Prostate gland (tissue), 2 donors: ENCODE measurements at regions not wholly inside any gene's neighbourhood (a gene's known extent, or its start where the extent isn't known, plus 50 kb on each side); places are given as distances from the start of the nearest gene placed in this dataset.

Source experiments
- POLR2A ChIP-seq: fragments of 450-650 bp; IDR thresholded peaks from one replicate; pipeline ENCODE4 v1.6.1; 2016; ENCODE audit warnings: antibody characterized with exemption, mild to moderate bottlenecking
- TF ChIP-seq, protein P1 (sequence below), 4 experiments: fragments of 200-600 bp in 2 of 4; fragments of 450-650 bp in 2 of 4; sonication (generic) in 2 of 4; IDR thresholded peaks; 1 replicate in 3 of 4; 2 replicates in 1 of 4; pipeline ENCODE4 v1.5.1; 2016 to 2019; ENCODE audit warnings: antibody characterized with exemption in 4 of 4, mild to moderate bottlenecking in 2 of 4, moderate library complexity in 2 of 4

DNA sequence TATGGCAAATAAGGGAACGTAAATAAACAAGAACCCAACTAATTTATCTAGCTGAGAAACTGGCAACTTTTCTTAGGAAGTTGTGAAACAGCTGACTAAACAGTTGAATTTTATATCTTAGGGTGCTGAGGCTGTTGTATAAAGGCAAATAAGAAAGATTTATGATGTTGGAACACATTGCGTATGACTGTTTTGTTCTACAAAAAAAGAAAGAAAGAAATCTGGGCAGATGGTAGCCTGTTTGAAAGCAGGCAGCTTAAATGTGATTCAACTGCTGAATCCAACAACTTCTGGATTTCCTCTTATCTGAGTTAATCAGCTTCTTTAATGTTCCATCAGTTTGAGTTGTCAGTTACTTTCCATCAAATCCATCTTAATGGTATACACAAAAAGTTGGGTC, 214.5 kb downstream of the SNX13 start:
- TF ChIP-seq POLR2A: no peak
- TF ChIP-seq, protein P1, sequence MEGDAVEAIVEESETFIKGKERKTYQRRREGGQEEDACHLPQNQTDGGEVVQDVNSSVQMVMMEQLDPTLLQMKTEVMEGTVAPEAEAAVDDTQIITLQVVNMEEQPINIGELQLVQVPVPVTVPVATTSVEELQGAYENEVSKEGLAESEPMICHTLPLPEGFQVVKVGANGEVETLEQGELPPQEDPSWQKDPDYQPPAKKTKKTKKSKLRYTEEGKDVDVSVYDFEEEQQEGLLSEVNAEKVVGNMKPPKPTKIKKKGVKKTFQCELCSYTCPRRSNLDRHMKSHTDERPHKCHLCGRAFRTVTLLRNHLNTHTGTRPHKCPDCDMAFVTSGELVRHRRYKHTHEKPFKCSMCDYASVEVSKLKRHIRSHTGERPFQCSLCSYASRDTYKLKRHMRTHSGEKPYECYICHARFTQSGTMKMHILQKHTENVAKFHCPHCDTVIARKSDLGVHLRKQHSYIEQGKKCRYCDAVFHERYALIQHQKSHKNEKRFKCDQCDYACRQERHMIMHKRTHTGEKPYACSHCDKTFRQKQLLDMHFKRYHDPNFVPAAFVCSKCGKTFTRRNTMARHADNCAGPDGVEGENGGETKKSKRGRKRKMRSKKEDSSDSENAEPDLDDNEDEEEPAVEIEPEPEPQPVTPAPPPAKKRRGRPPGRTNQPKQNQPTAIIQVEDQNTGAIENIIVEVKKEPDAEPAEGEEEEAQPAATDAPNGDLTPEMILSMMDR (IDR thresholded peaks at IDR 0.05): no peak
